Bronchial epithelial cell (primary cell): ENCODE measurements at regions not wholly inside any gene's neighbourhood (a gene's known extent, or its start where the extent isn't known, plus 50 kb on each side); places are given as distances from the start of the nearest gene placed in this dataset.

Experiments
- DNase-seq: peaks from one replicate; pipeline ENCODE4 v3.0.0-alpha.2; 2010; ENCODE audit warnings: low read depth
- FAIRE-seq: peaks from 2 replicates; lab custom pipeline; 2011; peaks lifted over from hg19 to GRCh38; lab: Jason Lieb, UNC
- H3K27me3 ChIP-seq: 2 replicates; pipeline ENCODE4 v1.5.1; 2011; ENCODE audit warnings: low read length; ENCODE audit not compliant: control insufficient read depth, insufficient read depth
- H3K36me3 ChIP-seq: 2 replicates; pipeline ENCODE4 v1.5.1; 2011; ENCODE audit warnings: low read length; ENCODE audit not compliant: control insufficient read depth, insufficient read depth
- H3K4me3 ChIP-seq: 2 replicates; pipeline ENCODE4 v1.5.1; 2011; ENCODE audit warnings: mild to moderate bottlenecking, low read depth, low read length, control low read depth
- TF ChIP-seq, protein P1 (sequence below): IDR thresholded peaks from 2 replicates; pipeline ENCODE4 v1.5.1; 2011; ENCODE audit warnings: mild to moderate bottlenecking, moderate library complexity, low read length, control low read depth, inconsistent platforms; ENCODE audit not compliant: insufficient read depth, severe bottlenecking

DNA sequence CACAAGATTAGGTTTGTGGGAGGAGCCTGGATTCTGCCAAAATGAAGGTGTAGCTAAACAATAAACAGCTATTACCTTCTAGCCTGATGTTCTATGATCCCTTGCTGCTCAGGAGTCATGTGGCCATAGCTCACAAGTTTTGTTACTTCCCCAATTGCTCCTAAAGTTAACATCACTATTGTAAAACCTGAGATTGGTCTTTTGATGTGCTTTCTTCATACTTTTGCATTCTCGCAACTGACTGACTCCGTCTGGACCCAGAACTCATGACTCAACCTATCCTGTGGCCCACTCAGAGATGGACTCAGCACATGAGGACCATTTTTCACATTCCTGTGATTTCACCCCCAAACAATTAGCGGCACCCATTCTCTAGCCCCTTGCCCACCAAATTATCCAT, 69.1 kb downstream of the PTGS2 start:
- TF ChIP-seq, protein P1, sequence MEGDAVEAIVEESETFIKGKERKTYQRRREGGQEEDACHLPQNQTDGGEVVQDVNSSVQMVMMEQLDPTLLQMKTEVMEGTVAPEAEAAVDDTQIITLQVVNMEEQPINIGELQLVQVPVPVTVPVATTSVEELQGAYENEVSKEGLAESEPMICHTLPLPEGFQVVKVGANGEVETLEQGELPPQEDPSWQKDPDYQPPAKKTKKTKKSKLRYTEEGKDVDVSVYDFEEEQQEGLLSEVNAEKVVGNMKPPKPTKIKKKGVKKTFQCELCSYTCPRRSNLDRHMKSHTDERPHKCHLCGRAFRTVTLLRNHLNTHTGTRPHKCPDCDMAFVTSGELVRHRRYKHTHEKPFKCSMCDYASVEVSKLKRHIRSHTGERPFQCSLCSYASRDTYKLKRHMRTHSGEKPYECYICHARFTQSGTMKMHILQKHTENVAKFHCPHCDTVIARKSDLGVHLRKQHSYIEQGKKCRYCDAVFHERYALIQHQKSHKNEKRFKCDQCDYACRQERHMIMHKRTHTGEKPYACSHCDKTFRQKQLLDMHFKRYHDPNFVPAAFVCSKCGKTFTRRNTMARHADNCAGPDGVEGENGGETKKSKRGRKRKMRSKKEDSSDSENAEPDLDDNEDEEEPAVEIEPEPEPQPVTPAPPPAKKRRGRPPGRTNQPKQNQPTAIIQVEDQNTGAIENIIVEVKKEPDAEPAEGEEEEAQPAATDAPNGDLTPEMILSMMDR: no peak
- no peaks in the 10 kb centered on the region for H3K27me3 ChIP-seq
- FAIRE-seq (no peak), DNase-seq (no peak)
- no peak overlapping the region for H3K4me3 ChIP-seq
- no peaks in the 10 kb centered on the region for H3K36me3 ChIP-seq

DNA sequence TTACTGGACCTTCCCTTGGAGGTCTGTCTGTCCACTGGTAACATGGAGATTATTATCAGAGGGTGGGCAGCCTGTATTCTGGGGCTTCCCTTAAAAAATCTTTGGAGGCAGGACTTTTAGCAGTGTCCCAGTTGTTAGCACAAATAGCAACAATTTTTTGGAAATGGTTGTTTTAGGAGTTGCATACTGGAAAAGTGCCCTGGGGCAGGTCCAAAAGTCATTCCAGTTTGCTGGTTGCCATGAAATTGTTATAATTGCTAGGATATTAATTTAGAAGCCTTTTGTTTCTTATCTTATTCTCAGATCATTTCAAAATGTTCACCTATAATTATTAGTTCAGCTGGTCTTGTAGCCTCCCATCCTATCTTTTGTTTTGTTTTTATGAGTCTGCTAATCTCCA, 71.0 kb downstream of the PTGS2 start:
- Histone ChIP-seq H3K27me3 (no peaks in the 10 kb centered on the region), H3K36me3 (no peaks in the 10 kb centered on the region), H3K4me3 (no peak overlapping the region)
- TF ChIP-seq, protein P1: no peak
- FAIRE-seq (no peak), DNase-seq (no peak)

DNA sequence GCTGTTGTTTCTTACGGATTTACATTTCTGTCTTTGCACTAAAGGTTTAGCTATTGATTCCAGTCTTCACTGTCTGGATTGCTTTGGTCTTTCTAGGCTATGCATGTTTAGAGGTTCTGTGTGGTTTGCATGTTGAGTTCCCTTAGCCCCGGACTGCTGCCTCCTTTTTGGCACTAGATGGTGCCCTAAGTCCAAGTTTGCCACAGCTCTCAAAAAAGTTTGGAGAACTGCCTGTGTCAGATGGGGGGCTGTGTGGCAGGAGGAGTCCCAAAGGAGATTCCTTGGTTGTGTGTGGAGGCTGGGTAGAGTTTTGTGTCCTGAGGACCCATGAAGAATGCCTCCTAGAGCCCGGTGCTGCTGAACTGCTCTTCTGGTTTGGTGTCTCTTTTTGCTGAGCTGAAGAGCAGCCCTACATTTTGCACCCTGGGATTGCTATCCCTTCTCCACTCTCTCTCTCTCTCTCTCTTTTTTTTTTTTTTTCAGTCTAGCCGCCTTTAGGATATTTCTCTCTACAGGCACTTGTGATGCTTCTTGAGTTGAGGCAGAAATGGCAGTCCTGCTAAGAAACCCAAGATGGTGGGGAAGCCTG, 74.4 kb downstream of the PTGS2 start:
- Histone ChIP-seq H3K27me3 (no peaks in the 10 kb centered on the region), H3K36me3 (no peaks in the 10 kb centered on the region), H3K4me3 (no peak overlapping the region)
- TF ChIP-seq, protein P1: peak; percentile 83
- peak; percentile 97 for FAIRE-seq
- DNase-seq: peak; percentile 63

DNA sequence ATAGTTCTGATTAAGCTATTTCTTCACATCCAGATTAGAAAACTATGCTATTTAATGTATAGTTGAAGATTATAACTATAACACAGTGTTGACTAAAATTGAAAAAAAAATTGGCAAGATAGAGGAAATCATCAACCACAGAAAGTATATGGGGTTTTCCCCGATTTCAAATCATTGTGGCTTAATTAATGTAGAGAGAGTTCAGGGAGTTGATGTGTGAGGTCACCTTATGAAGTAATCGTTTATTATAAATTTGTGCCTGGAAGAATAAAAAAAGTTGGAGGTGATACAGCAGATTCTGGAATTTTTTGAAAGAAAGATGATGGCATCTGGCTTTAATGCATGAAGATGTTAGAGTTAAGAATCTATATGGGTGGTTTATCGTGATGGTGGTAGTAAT, 84.3 kb downstream of the PTGS2 start:
- DNase-seq (peak; percentile 42), FAIRE-seq (no peak)
- Histone ChIP-seq H3K4me3 (no peak overlapping the region), H3K27me3 (no peaks in the 10 kb centered on the region), H3K36me3 (no peaks in the 10 kb centered on the region)
- TF ChIP-seq, protein P1: no peak

DNA sequence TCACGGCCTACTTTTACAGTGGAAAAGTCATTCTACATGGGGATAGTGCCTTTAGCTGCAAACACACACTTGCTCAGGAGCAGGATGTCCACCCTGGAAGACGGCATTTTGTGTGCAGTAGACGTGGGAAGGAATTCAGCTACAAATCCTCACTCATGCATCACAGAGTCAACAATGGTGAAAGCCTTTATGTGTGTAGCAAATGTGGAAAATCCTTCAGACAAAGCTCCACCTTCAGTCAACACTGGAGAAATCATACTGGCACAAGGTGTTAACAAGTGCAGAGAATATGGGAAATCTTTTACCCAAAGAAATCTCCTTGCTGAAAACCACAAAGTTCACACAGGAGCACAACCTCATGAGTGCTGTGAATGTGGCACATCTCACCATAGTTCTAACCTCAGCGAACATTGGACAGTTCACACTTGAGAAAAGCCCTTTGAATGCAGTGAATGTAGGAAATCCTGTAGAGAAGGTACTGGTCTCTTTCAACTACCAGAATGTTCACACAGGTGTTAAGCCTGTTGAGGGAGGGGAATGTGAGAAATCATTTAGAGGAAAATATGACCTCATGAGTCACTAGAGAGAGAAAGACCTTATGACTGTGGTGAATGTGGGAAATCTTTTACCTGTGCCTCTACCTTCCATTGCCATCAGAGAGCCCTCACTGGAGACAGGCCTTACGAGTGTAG, 101.8 kb downstream of the PTGS2 start:
- TF ChIP-seq, protein P1: peak; percentile 2
- Histone ChIP-seq H3K36me3 (no peaks in the 10 kb centered on the region), H3K27me3 (no peaks in the 10 kb centered on the region), H3K4me3 (no peak overlapping the region)
- DNase-seq: peak; percentile 94
- peak; percentile 73 for FAIRE-seq
